ENCODE measurements at regions not wholly inside any gene's neighbourhood (a gene's known extent, or its start where the extent isn't known, plus 50 kb on each side); places are given as distances from the start of the nearest gene placed in this dataset.

DNA sequence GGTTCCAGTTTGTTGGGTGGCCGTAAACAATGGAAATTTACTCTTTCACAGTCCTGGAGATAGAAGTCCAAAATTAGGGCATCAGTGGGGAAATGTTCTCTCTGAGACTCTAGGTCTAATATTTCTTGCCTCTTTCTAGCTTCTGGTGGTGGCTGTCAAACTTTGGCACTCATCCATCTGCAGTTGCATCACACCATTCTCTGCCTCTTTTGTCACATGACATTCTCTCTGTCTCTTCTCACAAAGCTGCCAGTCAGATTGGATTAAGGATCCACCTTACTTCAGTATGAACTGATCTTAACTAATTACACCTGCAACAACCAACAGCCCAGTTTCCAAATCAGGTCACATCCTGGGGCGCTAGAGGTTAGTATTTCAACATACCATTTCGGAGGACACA, 222.9 kb upstream of the FTMT start:
- TF ChIP-seq NFRKB (IDR thresholded peaks at IDR 0.05; ENCODE audit: low read depth) (no peak), POLR2H (tag; IDR thresholded peaks at IDR 0.05; ENCODE audit: low read depth) (no peak), NRF1 (conservative IDR thresholded peaks at IDR 0.05 in 1 of 2, IDR thresholded peaks at IDR 0.05 in 1 of 2) (no peak), GTF2F1 (IDR thresholded peaks at IDR 0.05; ENCODE audit: low read depth, low read length) (no peak), ZNF12 (CRISPR knock-in tag; IDR thresholded peaks at IDR 0.05) (no peak)
- TF ChIP-seq, protein P1, sequence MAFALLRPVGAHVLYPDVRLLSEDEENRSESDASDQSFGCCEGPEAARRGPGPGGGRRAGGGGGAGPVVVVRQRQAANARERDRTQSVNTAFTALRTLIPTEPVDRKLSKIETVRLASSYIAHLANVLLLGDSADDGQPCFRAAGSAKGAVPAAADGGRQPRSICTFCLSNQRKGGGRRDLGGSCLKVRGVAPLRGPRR (CRISPR knock-in tag; IDR thresholded peaks at IDR 0.05): no peak

All from K562 (cell line).